ENCODE measurements at regions not wholly inside any gene's neighbourhood (a gene's known extent, or its start where the extent isn't known, plus 50 kb on each side); places are given as distances from the start of the nearest gene placed in this dataset.

DNA sequence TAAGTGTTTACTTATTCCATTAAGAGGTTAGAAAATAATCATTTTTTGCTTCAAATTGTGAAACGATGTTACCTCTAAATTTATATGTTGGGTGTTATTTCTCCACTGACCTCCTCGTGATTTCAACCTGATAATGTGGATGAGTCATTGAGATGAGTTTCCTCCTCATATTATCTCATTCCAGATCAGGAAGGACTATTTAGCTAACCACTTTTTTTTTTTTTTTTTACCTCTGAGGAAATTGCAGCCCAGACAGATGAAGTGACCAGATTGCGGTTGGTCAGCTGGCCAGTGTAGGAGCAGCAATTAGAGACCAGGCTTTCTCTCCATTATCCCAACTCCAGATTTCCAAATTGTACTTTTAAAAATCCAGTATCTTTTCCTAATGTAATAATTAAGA, 248.7 kb downstream of the FZD1 start:
- BruUV-seq (replicated peaks), result no TSS peak
- Histone ChIP-seq H3K36me3 (ENCODE audit: insufficient read depth, low read length, poor library complexity, severe bottlenecking) (no peaks in the 10 kb centered on the region), H3K4me1 (ENCODE audit: insufficient read depth, low read length, poor library complexity, severe bottlenecking) (peaks cover 18% of the 10 kb centered on the region), H3K27ac (ENCODE audit: low read depth, low read length, poor library complexity, severe bottlenecking) (no peak overlapping the region), H3K9me3 (ENCODE audit: low read depth, low read length, poor library complexity, severe bottlenecking) (no peaks in the 10 kb centered on the region), H3K27me3 (replicated peaks; ENCODE audit: insufficient read depth, low read depth, low read length, poor library complexity) (no peaks in the 10 kb centered on the region), H3K4me3 (ENCODE audit: low read depth, low read length, poor library complexity, severe bottlenecking) (no peak overlapping the region)
- DNase-seq (ENCODE audit: low spot score), result peak; percentile 41
- no peak for TF ChIP-seq EZH2 (IDR thresholded peaks at IDR 0.05; ENCODE audit: borderline replicate concordance, low read depth, low read length, poor library complexity, severe bottlenecking)
- TF ChIP-seq, protein P1, sequence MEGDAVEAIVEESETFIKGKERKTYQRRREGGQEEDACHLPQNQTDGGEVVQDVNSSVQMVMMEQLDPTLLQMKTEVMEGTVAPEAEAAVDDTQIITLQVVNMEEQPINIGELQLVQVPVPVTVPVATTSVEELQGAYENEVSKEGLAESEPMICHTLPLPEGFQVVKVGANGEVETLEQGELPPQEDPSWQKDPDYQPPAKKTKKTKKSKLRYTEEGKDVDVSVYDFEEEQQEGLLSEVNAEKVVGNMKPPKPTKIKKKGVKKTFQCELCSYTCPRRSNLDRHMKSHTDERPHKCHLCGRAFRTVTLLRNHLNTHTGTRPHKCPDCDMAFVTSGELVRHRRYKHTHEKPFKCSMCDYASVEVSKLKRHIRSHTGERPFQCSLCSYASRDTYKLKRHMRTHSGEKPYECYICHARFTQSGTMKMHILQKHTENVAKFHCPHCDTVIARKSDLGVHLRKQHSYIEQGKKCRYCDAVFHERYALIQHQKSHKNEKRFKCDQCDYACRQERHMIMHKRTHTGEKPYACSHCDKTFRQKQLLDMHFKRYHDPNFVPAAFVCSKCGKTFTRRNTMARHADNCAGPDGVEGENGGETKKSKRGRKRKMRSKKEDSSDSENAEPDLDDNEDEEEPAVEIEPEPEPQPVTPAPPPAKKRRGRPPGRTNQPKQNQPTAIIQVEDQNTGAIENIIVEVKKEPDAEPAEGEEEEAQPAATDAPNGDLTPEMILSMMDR (conservative IDR thresholded peaks at IDR 0.05; ENCODE audit: low read depth, low read length), result no peak
- ChIA-PET CTCF (no interaction called here), POLR2A (ENCODE audit: low non-redundant PET) (no interaction called here)
- intact Hi-C loops (cut with micrococcal nuclease; ENCODE audit: unreplicated experiment), result no loop called here

DNA sequence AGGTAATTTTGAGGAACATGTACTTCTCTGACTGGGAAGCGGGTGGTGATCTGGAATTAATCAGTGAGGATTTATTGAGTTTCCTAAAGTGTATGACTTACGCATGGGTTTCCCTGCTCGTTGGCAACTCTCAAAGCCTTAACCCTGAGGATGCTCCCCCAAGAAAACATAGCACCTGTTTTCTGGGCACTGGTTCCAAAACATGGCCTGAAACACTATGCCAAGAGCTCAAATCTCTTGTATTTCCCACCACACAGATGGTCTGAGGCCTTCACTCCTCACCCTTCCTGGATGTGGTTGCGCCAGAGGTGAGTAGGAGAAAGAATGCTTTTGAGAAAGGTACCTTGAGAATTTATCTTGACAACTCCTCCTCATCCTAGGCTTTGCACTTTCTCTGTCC, 250.4 kb downstream of the FZD1 start:
- no peaks in the 10 kb centered on the region for H3K27me3 ChIP-seq (replicated peaks; ENCODE audit: insufficient read depth, low read depth, low read length, poor library complexity)
- peaks cover 34% of the 10 kb centered on the region for H3K4me1 ChIP-seq (ENCODE audit: insufficient read depth, low read length, poor library complexity, severe bottlenecking)
- no peak overlapping the region for H3K27ac ChIP-seq (ENCODE audit: low read depth, low read length, poor library complexity, severe bottlenecking)
- TF ChIP-seq EZH2 (IDR thresholded peaks at IDR 0.05; ENCODE audit: borderline replicate concordance, low read depth, low read length, poor library complexity, severe bottlenecking), result no peak
- TF ChIP-seq, protein P1 (conservative IDR thresholded peaks at IDR 0.05; ENCODE audit: low read depth, low read length), result no peak
- no TSS peak for BruUV-seq (replicated peaks)
- no peak for DNase-seq (ENCODE audit: low spot score)
- H3K4me3 ChIP-seq (ENCODE audit: low read depth, low read length, poor library complexity, severe bottlenecking), result no peak overlapping the region
- no peaks in the 10 kb centered on the region for H3K36me3 ChIP-seq (ENCODE audit: insufficient read depth, low read length, poor library complexity, severe bottlenecking)
- CTCF ChIA-PET, result no interaction called here
- intact Hi-C loops (cut with micrococcal nuclease; ENCODE audit: unreplicated experiment), result no loop called here
- POLR2A ChIA-PET (ENCODE audit: low non-redundant PET), result no interaction called here
- no peaks in the 10 kb centered on the region for H3K9me3 ChIP-seq (ENCODE audit: low read depth, low read length, poor library complexity, severe bottlenecking)

DNA sequence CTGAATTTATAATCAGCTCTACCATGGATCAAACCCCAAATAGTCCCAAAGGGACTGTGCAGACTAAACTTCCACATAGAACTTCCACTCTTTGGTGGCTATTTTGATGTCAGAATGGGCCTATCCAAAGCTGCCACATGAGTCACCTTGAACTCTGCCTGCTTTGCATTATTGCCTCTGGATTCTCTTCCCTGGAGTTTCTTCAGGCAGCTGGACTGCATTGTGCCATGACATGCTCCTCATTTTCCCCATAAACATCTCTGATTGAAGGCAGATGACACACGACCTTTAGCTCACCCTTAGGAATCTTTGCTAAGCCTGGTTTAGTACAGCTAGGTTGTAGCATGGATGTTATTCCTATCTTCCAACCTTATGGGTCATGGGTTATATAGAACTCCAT, 251.7 kb downstream of the FZD1 start:
- H3K9me3 ChIP-seq (ENCODE audit: low read depth, low read length, poor library complexity, severe bottlenecking), result no peaks in the 10 kb centered on the region
- TF ChIP-seq EZH2 (IDR thresholded peaks at IDR 0.05; ENCODE audit: borderline replicate concordance, low read depth, low read length, poor library complexity, severe bottlenecking), result no peak
- TF ChIP-seq, protein P1 (conservative IDR thresholded peaks at IDR 0.05; ENCODE audit: low read depth, low read length), result no peak
- intact Hi-C loops (cut with micrococcal nuclease; ENCODE audit: unreplicated experiment), result no loop called here

More for the DNA sequence above, 251.7 kb downstream of the FZD1 start:
- H3K36me3 ChIP-seq (ENCODE audit: insufficient read depth, low read length, poor library complexity, severe bottlenecking), result no peaks in the 10 kb centered on the region
- no peak overlapping the region for H3K27ac ChIP-seq (ENCODE audit: low read depth, low read length, poor library complexity, severe bottlenecking)
- ChIA-PET POLR2A (ENCODE audit: low non-redundant PET) (no interaction called here), CTCF (no interaction called here)
- peaks cover 37% of the 10 kb centered on the region for H3K4me1 ChIP-seq (ENCODE audit: insufficient read depth, low read length, poor library complexity, severe bottlenecking)
- H3K27me3 ChIP-seq (replicated peaks; ENCODE audit: insufficient read depth, low read depth, low read length, poor library complexity), result no peaks in the 10 kb centered on the region
- no peak for DNase-seq (ENCODE audit: low spot score)
- no peak overlapping the region for H3K4me3 ChIP-seq (ENCODE audit: low read depth, low read length, poor library complexity, severe bottlenecking)
- no TSS peak for BruUV-seq (replicated peaks)

All from A673 (cell line).